K562 (cell line): ENCODE measurements at regions not wholly inside any gene's neighbourhood (a gene's known extent, or its start where the extent isn't known, plus 50 kb on each side); places are given as distances from the start of the nearest gene placed in this dataset.

ENCODE experiments used
- ATF7 ChIP-seq: fragments of 450-650 bp; IDR thresholded peaks from 2 replicates; pipeline ENCODE4 v1.7.1; 2014; ENCODE audit warnings: mild to moderate bottlenecking, moderate library complexity
- CBX3 ChIP-seq, 2 experiments: IDR thresholded peaks; 1 replicate in 1 of 2; 2 replicates in 1 of 2; pipeline ENCODE4 v1.6.1; 2012; ENCODE audit warnings: inconsistent platforms in 2 of 2, low read length in 2 of 2, borderline replicate concordance in 1 of 2, control low read depth in 1 of 2
- CREM ChIP-seq: IDR thresholded peaks from 2 replicates; pipeline ENCODE4 v1.6.1; 2014; ENCODE audit warnings: antibody characterized with exemption, low read depth
- HNRNPL ChIP-seq: fragments of 200-400 bp; formaldehyde crosslinking; IDR thresholded peaks from 2 replicates; pipeline ENCODE4 v1.6.1; 2017; ENCODE audit warnings: low read depth, mild to moderate bottlenecking, low read length
- IFI16 ChIP-seq: fragments of 250-450 bp; sonication (Bioruptor Pico); IDR thresholded peaks from 2 replicates; pipeline ENCODE4 v2.1.2; 2022; ENCODE audit warnings: mild to moderate bottlenecking, inconsistent platforms
- NCOA2 ChIP-seq, 2 experiments: fragments of 450-650 bp; IDR thresholded peaks; 2 replicates each; pipeline ENCODE4 v1.6.1; 2018; ENCODE audit warnings: mild to moderate bottlenecking in 2 of 2, moderate library complexity in 1 of 2; ENCODE audit not compliant: partially characterized antibody in 2 of 2
- POLR2AphosphoS2 ChIP-seq: IDR thresholded peaks from 2 replicates; pipeline ENCODE4 v1.6.1; 2012; ENCODE audit warnings: low read length, improper control_type of control experiment
- RBBP5 ChIP-seq: fragments of 200-600 bp; sonication (generic); IDR thresholded peaks from 2 replicates; pipeline ENCODE4 v1.6.1; 2012; ENCODE audit warnings: borderline replicate concordance, mild to moderate bottlenecking, low read length, control low read depth, inconsistent platforms; ENCODE audit not compliant: insufficient read depth, poor library complexity, severe bottlenecking
- RBM17 ChIP-seq: fragments of 200-400 bp; formaldehyde crosslinking; IDR thresholded peaks from 2 replicates; pipeline ENCODE4 v1.6.1; 2017; ENCODE audit warnings: low read depth, mild to moderate bottlenecking, low read length, borderline replicate concordance
- SRSF3 ChIP-seq: fragments of 200-400 bp; formaldehyde crosslinking; IDR thresholded peaks from 2 replicates; pipeline ENCODE4 v1.6.1; 2016; ENCODE audit warnings: mild to moderate bottlenecking, low read length, moderate library complexity; ENCODE audit not compliant: insufficient read depth
- SRSF7 ChIP-seq: fragments of 200-400 bp; formaldehyde crosslinking; optimal IDR thresholded peaks from 2 replicates; pipeline ENCODE3; 2017; ENCODE audit warnings: mild to moderate bottlenecking, low read depth, low read length
- TEAD2 ChIP-seq: fragments of 450-650 bp; IDR thresholded peaks from 2 replicates; pipeline ENCODE4 v1.6.1; 2016; ENCODE audit warnings: missing genetic modification characterization, control low read depth, missing compliant biosample characterization
- ZNF3 ChIP-seq: fragments of 250-450 bp; sonication (Bioruptor Pico); IDR thresholded peaks from 2 replicates; pipeline ENCODE4 v1.5.0; 2021; ENCODE audit warnings: mild to moderate bottlenecking, moderate library complexity
- ZNF354B ChIP-seq: fragments of 250-450 bp; sonication (Bioruptor Pico); IDR thresholded peaks from 2 replicates; pipeline ENCODE4 v1.4.0; 2020
- ZNF696 ChIP-seq: fragments of 250-450 bp; sonication (Bioruptor Pico); conservative IDR thresholded peaks from 2 replicates; pipeline ENCODE4 v1.4.0; 2020; ENCODE audit warnings: mild to moderate bottlenecking, moderate library complexity
- TF ChIP-seq, protein P1 (sequence below): fragments of 450-650 bp; IDR thresholded peaks from 2 replicates; pipeline ENCODE4 v1.7.1; 2018; ENCODE audit warnings: mild to moderate bottlenecking, low read depth; ENCODE audit not compliant: partially characterized antibody
- TF ChIP-seq, protein P2 (sequence below): sonication (generic); formaldehyde crosslinking; IDR thresholded peaks from 2 replicates; pipeline ENCODE4 v1.8.0; 2022; ENCODE audit warnings: missing genetic modification reagents, mild to moderate bottlenecking, borderline replicate concordance
- TF ChIP-seq, protein P3 (sequence below), 3 experiments: fragments of 200-800 bp in 1 of 3; fragments of 250-450 bp in 1 of 3; fragments of 450-650 bp in 1 of 3; sonication (Bioruptor Pico) in 1 of 3; sonication (Bioruptor generic) in 1 of 3; formaldehyde crosslinking in 1 of 3; IDR thresholded peaks; 2 replicates each; pipeline versions ENCODE4 v1.6.1 to v1.8.0; 2016 to 2022; ENCODE audit warnings: mild to moderate bottlenecking in 2 of 3, missing genetic modification characterization in 2 of 3, missing compliant biosample characterization in 1 of 3, moderate library complexity in 1 of 3

DNA sequence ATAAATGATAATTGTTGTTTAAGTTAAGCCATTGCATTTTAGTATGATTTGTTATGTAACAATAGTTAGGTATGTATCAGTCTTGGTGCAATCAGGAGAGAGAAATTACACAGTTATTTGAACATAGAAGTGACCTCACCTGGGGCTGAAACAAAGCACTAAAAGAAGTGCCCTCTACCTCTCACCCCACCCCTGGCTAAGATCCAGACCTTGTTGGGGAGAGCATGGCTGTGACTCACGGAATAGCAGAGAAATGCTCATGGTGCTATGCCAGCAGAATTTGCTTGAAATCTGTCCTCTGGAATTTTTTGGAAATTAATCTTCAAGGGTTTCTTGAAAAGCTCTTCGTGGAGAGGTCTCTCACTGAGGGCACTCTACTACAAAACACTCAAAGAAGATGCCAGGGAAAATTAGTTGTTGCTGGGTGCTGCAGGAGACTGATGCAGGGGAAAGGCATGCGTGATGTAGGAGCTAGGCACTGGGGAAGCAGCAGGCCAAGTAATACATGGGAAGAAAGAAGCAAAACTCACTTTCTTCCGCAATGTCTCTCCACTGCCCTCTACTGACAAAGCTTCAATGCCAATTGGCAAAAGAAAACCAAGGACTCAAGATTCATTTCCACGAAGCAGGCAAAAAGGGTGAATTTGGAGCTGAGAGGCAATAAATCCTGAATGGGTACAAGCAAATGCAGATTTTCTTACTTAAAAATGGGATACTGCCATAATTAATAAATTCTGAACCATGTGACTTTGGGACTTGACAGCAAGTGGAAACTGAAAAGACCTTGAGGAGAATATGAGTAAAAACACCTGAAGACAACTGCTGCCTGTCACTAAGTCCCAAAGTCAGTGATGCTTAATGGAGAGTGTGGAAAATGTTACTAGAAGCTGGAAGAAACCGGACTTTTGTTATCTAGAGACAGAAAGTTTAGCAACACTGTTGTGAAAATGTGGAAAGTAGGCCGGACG, 136.3 kb upstream of the ZNF184 start (continued):
- TF ChIP-seq NCOA2 (IDR thresholded peaks at IDR 0.05; ENCODE audit: partially characterized antibody in 2 of 2) = no peak
- no peak for TF ChIP-seq SRSF3
- no peak for TF ChIP-seq RBM17
- TF ChIP-seq, protein P1, sequence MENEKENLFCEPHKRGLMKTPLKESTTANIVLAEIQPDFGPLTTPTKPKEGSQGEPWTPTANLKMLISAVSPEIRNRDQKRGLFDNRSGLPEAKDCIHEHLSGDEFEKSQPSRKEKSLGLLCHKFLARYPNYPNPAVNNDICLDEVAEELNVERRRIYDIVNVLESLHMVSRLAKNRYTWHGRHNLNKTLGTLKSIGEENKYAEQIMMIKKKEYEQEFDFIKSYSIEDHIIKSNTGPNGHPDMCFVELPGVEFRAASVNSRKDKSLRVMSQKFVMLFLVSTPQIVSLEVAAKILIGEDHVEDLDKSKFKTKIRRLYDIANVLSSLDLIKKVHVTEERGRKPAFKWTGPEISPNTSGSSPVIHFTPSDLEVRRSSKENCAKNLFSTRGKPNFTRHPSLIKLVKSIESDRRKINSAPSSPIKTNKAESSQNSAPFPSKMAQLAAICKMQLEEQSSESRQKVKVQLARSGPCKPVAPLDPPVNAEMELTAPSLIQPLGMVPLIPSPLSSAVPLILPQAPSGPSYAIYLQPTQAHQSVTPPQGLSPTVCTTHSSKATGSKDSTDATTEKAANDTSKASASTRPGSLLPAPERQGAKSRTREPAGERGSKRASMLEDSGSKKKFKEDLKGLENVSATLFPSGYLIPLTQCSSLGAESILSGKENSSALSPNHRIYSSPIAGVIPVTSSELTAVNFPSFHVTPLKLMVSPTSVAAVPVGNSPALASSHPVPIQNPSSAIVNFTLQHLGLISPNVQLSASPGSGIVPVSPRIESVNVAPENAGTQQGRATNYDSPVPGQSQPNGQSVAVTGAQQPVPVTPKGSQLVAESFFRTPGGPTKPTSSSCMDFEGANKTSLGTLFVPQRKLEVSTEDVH = no peak
- peak in 1 of 2 experiments; percentile 66; a peak in 1 of 3 replicates for TF ChIP-seq CBX3 (IDR thresholded peaks at IDR 0.05; ENCODE audit: borderline replicate concordance in 1 of 2, low read length in 2 of 2)
- TF ChIP-seq, protein P2, sequence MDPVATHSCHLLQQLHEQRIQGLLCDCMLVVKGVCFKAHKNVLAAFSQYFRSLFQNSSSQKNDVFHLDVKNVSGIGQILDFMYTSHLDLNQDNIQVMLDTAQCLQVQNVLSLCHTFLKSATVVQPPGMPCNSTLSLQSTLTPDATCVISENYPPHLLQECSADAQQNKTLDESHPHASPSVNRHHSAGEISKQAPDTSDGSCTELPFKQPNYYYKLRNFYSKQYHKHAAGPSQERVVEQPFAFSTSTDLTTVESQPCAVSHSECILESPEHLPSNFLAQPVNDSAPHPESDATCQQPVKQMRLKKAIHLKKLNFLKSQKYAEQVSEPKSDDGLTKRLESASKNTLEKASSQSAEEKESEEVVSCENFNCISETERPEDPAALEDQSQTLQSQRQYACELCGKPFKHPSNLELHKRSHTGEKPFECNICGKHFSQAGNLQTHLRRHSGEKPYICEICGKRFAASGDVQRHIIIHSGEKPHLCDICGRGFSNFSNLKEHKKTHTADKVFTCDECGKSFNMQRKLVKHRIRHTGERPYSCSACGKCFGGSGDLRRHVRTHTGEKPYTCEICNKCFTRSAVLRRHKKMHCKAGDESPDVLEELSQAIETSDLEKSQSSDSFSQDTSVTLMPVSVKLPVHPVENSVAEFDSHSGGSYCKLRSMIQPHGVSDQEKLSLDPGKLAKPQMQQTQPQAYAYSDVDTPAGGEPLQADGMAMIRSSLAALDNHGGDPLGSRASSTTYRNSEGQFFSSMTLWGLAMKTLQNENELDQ (CRISPR knock-in tag) = no peak
- TF ChIP-seq IFI16 = no peak
- TF ChIP-seq ZNF354B (CRISPR knock-in tag) = no peak
- no peak for TF ChIP-seq SRSF7
- TF ChIP-seq RBBP5 = no peak
- no peak for TF ChIP-seq ZNF696 (CRISPR knock-in tag)
- no peak for TF ChIP-seq HNRNPL
- TF ChIP-seq, protein P3, sequence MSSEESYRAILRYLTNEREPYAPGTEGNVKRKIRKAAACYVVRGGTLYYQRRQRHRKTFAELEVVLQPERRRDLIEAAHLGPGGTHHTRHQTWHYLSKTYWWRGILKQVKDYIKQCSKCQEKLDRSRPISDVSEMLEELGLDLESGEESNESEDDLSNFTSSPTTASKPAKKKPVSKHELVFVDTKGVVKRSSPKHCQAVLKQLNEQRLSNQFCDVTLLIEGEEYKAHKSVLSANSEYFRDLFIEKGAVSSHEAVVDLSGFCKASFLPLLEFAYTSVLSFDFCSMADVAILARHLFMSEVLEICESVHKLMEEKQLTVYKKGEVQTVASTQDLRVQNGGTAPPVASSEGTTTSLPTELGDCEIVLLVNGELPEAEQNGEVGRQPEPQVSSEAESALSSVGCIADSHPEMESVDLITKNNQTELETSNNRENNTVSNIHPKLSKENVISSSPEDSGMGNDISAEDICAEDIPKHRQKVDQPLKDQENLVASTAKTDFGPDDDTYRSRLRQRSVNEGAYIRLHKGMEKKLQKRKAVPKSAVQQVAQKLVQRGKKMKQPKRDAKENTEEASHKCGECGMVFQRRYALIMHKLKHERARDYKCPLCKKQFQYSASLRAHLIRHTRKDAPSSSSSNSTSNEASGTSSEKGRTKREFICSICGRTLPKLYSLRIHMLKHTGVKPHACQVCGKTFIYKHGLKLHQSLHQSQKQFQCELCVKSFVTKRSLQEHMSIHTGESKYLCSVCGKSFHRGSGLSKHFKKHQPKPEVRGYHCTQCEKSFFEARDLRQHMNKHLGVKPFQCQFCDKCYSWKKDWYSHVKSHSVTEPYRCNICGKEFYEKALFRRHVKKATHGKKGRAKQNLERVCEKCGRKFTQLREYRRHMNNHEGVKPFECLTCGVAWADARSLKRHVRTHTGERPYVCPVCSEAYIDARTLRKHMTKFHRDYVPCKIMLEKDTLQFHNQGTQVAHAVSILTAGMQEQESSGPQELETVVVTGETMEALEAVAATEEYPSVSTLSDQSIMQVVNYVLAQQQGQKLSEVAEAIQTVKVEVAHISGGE (CRISPR knock-in tag; IDR thresholded peaks at IDR 0.05) = no peak
- TF ChIP-seq CREM = no peak
- TF ChIP-seq POLR2AphosphoS2 = no peak
- TF ChIP-seq ATF7 = 0 out of 2 replicates have a peak, but pooled peaks have one; percentile 19
- no peak for TF ChIP-seq ZNF3 (CRISPR knock-in tag)
- TF ChIP-seq TEAD2 (tag) = no peak
